ENCODE measurements at regions not wholly inside any gene's neighbourhood (a gene's known extent, or its start where the extent isn't known, plus 50 kb on each side); places are given as distances from the start of the nearest gene placed in this dataset.

DNA sequence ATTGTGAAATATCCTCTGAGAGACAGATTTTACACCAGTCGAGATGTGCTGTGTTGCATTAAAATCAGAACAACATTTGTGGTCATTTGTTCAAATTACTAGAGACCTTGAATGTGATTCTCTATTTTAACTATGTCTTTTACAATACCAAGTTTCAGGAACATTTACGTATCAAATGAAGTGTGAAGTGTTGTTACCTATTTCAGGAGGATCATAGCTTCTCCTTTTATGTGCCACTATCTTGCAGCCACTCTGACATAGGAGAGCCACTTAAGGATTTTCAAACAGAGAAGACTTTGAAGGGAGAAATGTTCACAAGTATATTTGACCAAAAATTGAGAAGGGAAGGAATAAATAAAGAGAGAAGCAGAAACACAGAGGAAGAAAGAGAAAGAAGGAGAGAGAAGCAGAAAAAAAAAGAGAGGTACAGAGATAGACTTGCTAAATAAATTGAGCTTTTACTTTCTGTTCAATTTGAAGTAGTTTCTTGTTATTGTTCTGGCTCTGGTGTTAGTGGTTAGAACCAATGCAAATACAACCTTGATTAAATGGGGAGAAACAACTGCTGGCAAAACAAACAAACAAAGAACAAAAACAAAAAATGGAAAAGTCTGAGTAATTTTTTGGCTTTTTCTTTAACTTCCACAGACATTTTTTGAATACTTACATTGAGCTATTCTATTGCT is 1206.8 kb downstream of the CDY2B start:
- TF ChIP-seq, protein P1, sequence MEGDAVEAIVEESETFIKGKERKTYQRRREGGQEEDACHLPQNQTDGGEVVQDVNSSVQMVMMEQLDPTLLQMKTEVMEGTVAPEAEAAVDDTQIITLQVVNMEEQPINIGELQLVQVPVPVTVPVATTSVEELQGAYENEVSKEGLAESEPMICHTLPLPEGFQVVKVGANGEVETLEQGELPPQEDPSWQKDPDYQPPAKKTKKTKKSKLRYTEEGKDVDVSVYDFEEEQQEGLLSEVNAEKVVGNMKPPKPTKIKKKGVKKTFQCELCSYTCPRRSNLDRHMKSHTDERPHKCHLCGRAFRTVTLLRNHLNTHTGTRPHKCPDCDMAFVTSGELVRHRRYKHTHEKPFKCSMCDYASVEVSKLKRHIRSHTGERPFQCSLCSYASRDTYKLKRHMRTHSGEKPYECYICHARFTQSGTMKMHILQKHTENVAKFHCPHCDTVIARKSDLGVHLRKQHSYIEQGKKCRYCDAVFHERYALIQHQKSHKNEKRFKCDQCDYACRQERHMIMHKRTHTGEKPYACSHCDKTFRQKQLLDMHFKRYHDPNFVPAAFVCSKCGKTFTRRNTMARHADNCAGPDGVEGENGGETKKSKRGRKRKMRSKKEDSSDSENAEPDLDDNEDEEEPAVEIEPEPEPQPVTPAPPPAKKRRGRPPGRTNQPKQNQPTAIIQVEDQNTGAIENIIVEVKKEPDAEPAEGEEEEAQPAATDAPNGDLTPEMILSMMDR (IDR thresholded peaks at IDR 0.05; ENCODE audit: low read depth, low read length), result no peak
- no peak for TF ChIP-seq EZH2phosphoT487 (IDR thresholded peaks at IDR 0.05; ENCODE audit: low read depth)
